Breast epithelium (tissue), 3 donors: ENCODE measurements at regions not wholly inside any gene's neighbourhood (a gene's known extent, or its start where the extent isn't known, plus 50 kb on each side); places are given as distances from the start of the nearest gene placed in this dataset.

Source experiments
- CTCF ChIP-seq, 3 donors: fragments of 450-650 bp; IDR thresholded peaks; one replicate each; pipeline ENCODE4 v1.5.1; 2016 to 2017; ENCODE audit warnings: antibody characterized with exemption in 3 of 3, mild to moderate bottlenecking in 3 of 3, moderate library complexity in 3 of 3
- POLR2AphosphoS5 ChIP-seq, 3 donors: sonication (generic); formaldehyde crosslinking; IDR thresholded peaks; one replicate each; pipeline ENCODE4 v1.6.1; 2017; ENCODE audit warnings: antibody characterized with exemption in 3 of 3

DNA sequence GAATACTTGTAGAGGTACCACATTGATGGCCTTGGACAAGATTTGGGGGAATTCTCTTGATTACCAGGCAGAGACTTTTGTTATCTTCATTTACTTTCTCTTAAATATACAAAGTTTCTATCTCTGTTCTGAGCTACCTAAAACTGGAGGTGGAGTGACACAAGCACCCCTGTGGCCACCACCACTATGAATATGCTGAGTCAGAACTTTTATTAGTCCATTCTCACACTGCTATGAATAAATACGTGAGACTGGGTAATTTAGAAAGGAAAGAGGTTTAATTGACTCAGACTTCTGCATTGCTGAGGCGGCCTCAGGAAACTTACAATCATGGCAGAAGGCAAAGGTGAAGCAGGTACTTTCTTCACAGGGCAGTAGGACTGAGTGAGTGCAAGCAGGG lies 67.1 kb downstream of the RTL3 start:
- no peak for TF ChIP-seq CTCF (IDR thresholded peaks at IDR 0.05)
- TF ChIP-seq POLR2AphosphoS5 (IDR thresholded peaks at IDR 0.05) = no peak
